ENCODE measurements at regions not wholly inside any gene's neighbourhood (a gene's known extent, or its start where the extent isn't known, plus 50 kb on each side); places are given as distances from the start of the nearest gene placed in this dataset.

DNA sequence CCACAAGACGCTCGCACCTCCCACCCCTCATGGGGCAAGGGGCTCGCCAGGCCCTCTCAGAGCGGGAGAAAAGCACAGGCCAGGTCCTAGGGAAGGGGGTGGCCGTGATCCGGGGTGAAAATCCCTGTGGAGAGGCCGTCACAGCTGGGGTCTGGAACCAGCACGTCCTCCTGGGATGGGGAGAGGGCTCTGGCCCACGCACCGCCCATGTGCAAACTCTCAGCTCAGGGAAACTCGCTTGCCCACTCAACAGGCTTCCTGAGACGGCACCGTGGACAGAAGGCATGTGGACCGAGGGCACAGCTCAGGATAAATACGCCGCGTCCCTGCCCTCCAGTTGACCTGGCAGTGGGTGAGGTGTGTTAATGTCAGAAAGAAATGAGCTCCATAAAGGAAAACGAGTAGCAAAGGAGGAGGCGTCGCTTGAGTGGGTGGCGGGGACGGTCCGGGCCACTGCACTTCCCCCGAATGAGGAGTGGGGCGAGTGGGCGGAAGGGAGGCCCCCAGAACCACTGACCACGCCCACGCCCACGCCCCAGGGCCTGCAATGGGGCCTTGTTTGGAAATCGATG lies 57.6 kb upstream of the GALNT9 start:
- TF ChIP-seq, protein P1, sequence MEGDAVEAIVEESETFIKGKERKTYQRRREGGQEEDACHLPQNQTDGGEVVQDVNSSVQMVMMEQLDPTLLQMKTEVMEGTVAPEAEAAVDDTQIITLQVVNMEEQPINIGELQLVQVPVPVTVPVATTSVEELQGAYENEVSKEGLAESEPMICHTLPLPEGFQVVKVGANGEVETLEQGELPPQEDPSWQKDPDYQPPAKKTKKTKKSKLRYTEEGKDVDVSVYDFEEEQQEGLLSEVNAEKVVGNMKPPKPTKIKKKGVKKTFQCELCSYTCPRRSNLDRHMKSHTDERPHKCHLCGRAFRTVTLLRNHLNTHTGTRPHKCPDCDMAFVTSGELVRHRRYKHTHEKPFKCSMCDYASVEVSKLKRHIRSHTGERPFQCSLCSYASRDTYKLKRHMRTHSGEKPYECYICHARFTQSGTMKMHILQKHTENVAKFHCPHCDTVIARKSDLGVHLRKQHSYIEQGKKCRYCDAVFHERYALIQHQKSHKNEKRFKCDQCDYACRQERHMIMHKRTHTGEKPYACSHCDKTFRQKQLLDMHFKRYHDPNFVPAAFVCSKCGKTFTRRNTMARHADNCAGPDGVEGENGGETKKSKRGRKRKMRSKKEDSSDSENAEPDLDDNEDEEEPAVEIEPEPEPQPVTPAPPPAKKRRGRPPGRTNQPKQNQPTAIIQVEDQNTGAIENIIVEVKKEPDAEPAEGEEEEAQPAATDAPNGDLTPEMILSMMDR (IDR thresholded peaks at IDR 0.05): no peak
- no peak for TF ChIP-seq POLR2A (IDR thresholded peaks at IDR 0.05)
- TF ChIP-seq POLR2AphosphoS5 (IDR thresholded peaks at IDR 0.05): no peak
